HG03469 (cell line): ENCODE measurements at regions not wholly inside any gene's neighbourhood (a gene's known extent, or its start where the extent isn't known, plus 50 kb on each side); places are given as distances from the start of the nearest gene placed in this dataset.
"Not testable (repeated sequence)": the region's sequence is repeated elsewhere in the genome, so short reads cannot be mapped to it uniquely, and the experiment has no call there.

Experiments
- ATAC-seq: cut with Tn5 transposase; IDR thresholded peaks from one replicate; pipeline ENCODE4 v1.9.1; 2021; ENCODE audit warnings: mild to moderate bottlenecking, moderate library complexity, moderate number of reproducible peaks; ENCODE audit not compliant: unreplicated experiment

DNA sequence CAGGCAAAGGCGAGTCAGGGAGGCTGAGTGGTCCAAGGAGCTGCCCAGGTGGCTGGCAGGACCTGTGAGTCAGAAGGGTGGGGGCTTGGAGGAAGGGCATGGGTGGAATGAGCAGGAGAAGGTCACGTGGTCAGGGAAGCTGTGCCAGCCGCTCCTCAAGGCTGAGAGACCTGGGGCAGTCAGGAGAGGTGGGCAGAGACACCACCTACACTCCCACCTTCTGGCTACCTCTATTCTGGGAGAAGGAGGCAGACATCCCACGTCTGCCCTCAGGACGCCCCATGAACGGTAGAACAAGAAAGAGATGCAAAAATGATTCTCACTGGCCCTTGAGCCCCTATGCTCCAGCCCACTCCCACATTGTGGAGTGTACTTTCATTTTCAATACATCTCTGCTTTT, 151.8 kb upstream of the RAB4A start:
- ATAC-seq, result no peak

DNA sequence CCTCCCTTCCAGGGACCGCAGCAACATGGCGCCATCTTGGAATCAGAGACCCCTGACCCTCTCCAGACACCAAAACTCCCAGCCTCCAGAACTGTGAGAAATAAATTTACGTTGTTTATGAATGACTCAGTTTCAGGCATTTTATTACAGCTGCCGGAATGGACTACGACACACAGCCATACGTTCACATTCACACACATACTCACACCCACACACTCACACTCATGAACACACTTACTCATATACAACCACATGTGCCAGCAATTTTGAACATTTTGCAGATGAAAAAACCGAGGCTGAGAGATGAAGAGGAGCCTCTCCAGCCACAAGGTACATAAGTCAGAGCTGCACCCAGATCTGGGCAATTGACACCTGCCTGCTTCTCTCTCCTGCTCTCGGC, 151.0 kb upstream of the RAB4A start:
- no peak for ATAC-seq

DNA sequence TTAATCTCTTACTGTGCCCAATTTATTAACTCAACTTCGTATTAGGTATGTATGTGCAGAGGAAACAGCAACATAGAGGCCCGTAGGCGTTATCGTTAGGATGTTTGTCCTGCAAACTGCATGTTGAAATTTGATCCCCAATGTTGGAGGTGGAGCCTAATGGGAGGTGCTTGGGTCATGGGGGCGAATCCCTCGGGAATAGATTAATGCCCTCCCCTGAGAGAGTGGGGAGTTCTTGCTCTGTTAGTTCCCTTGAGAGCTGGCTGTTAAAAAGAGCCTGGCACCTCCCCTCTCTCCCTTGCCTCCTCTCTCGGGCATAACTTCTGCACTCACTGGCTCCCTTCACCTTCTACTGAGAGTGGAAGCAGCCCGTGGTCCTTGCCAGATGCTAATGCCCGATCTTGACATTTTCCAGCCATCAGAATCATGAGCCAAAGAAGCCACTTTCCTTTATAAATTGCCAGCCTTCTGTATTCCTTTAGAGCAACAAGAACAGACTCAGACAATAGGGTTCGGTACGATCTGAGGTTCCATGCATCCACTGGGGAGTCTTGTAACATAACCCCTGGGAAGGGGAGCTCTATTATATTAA, 149.0 kb upstream of the RAB4A start:
- ATAC-seq, result no peak

DNA sequence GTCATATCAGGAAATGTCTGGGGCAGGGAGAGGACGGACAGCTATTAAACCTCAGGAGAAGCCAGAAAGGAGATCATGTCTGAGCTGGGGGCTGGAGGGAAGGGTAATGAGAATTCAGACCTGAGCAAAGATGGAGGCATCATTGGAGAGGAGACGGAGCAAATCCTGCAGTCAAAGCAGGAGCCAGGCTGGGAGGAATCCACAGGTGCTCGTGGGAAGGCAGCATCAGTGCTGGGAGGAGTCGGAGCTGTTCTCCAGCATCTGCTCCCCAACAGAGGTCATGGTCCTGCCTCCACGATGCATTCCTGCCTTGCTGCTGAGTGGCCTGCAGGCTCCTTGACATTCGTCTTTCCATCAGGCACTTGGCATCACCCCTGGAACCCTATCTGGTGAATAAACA, 148.3 kb upstream of the RAB4A start:
- ATAC-seq, result no peak

DNA sequence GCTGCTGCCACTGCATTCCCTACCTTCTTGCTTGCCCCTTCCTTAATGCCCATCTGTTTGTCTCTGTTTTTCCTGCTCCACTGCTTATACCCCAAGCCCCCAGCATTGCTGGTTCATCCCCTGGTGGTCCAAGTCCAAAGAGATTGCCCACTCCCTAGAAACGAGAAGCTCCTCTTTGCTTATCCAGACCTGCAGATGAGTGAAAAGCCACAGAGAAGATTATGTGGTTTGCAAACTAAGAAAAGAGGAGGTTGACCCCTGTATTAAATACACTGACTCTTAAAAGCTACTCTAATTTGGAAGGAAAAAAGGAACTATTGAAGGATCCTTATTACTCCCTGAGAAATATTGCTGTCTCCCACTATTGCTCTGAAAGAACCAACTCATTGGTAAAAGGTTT, 146.8 kb upstream of the RAB4A start:
- ATAC-seq, result no peak

DNA sequence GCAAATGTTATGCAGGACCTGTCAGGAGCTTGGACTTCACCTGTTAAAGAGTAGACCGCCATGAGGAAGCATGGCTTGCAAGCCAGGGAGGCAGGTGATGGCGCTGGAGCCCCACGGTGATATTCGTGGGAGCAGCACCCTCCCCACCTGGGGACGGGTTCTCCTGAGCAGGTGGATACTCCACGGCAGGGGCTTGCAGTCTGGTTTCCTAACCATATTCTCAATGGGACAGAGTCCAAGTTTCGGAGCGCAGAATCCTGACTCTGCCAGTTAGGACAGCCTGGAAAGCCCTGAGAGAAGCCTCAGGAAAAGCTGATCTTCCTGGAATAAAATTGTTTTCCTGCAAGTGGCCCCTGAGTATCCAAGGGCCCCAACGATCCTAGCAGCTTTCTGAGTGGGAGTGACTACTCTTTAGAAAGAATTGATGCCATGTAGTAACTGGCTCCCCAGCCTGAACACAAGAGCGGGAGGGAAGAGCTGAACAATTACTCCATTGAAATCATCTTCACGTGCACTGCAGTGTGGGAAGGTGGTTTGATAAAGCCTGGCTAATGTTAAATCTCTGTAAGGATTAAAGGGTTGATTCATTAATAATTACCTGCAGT, 146.3 kb upstream of the RAB4A start:
- no peak for ATAC-seq

DNA sequence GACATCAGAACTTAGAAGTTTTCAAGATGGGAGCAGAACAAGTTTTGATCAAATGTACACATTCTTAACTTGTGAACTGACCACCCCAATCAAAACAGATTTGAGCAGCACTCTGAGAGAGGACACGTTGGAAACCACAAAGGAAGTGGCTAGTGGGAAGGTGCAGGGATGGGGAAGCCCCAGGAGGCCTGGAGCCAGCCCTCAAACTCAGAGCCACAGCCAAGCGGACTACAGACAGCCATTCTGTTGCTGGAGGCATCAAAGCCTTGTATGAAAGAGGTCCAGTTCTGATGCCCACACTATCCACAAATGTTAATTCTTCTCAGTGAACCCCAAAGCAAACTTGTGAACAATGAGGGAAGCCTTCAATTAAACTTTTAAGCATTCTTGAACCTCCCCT, 143.6 kb upstream of the RAB4A start:
- ATAC-seq, result no peak

DNA sequence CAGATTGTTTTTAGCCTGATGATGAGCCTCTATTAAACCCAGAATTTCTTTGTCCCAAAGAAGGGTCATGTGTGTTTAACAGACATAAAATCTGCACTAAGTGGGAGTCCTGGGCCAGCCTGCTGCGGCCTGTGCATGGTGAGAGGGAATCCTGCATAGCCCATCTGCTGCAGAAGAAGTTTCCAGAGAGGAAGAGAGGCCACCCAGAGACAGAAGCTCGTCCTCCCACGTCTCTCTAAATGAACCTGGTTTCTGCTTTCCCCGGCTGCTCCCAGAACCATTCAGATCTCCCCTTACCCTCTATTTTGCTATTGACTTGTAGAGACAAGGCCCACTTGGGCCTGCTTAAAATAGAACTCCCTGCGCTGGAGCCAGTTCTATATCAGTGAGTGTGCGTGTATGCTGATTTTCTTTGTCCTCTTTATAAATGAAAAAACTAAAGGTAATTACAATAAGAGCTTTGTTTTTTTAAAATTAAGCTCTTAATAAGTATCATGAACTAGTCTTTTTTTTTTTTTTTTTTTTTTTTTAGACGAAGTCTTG, 142.8 kb upstream of the RAB4A start:
- ATAC-seq, result no peak

DNA sequence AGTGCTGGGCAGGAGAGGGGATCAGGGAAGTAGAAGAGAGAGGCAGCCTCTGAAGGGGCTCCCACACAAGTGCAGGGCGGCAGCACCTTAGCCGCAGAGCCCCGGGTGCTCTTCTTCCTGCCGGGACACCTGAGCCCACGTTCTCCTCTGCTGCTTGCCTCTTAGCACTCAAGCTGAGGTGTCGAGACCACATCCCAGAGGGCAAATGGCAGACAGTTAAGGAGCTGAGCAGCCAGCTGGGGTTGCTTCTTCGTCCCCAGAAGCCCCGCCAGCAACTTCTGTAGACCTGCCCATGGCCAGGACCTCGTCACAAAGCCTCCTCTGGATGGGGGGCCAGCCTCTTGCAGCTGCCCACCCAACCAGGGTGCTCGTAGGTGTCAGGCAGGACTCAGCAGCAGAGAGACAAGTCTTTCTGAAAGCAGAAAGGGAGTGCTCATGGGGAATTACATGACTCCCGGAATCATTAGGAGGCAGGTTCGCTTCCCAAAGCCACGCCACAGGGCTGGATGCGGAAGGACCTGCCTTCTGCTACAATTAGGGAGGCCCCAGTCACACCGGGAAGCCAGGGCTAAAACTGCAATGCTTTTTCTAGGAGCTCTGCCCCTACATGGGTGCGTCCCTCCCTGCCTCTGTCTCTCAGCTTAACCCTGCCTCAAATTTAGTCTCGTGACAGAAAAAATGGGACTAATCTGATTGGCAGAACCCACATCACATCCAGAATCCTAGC, 141.4 kb upstream of the RAB4A start:
- no peak for ATAC-seq

DNA sequence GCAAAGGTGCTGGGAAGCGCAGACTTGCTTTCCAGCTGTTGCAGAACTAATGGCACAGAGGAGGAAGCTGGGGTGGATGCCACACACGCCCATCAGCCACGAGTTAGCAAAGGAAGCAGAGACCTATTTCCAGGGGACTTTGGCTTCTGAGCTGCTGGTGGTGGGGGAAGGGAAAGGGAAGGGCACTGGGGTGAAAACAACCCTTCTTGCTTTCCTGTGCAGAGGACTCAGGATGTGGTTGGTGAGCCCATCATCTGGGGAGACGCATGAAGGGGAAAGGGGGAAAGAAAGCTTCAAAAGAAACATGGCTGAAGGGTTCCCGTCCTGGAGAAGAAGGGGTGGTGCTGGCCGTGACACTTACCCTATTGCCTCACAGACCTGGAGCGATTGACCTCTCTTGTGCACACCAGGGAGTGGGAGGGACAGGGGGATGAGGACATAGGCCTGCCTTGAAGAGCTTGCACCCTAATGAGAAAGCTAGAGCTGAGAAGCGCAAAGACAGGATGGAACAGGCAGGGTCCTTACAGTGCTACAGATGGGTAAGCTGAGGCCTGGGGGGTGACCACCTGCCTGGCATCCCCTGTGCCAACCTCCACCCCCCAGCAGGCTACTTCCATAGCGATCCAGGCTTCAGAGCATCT, 140.8 kb upstream of the RAB4A start:
- no peak for ATAC-seq

DNA sequence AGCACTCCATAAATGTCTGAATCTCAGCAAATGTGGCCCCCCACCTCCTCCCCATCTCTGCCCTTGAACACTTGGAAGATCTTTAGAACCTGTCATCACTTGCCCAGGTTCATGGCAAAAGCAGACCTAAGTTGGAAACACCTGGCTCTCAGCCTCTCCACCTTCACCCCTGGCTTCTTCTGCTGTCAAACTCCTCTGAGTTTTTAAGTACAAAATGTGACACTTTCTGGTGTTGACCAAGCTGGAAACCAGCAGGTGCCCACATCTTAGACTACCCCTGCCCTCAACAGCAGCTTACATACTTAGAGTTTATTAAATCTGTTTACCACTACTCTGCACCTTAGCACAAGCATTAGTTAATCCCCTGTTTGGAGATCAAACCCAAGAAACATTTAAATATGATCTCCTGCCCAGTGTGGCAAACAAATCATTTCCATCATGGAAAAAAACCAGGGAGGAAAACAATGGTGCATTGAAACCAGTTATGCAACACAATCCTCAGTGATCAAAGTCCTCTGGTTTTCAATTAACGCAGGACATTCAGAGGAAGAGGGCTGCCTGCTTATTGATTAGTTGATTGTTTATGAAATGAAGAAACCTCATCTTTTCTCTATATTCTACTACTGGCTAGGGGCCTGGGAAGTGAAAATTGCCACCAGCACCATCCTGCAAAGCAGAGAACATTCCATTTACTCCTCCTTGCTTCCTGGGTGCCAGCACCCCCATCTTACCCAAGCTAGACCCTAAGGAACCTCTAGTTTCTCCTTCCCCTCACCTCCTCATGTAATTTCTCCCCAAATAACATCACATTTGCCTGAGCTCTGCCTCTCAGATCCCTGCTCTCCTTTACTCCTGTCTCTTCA, 139.4 kb upstream of the RAB4A start:
- ATAC-seq, result no peak

DNA sequence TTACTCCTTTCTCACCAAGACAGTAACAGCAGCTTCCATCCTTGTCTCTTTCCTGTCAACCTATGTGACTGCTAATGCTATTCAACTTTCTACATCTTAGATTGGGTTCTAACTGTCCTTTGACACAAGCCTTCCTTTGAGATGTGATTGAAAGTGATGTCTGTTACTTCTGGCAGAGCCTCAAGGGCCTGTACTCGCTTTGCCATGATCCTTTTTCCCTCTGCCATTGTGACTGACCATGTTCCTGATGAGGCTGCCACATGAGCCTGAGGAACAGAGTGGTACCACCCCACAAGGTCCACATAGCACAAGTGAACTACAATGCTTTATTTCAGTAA, 138.8 kb upstream of the RAB4A start:
- ATAC-seq, result no peak

DNA sequence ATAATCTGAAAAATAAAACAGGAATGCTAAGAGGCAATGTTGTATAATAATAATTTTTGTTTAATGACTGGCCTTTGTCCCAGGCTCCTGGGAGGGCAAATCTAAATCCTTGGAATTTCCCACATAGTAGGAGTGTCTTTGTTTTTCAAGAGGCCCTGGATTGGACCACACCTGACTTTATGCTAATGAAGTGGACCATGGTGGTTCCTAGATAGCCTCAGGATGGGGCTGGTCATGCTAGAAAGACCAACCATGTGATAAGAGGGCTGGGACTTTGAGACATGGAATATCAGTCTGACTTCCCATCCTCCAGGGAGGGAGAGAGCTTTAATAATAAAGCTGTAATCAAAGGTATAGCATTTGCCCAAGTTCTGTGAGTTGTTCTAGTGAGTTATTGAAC, 138.2 kb upstream of the RAB4A start:
- no peak for ATAC-seq

DNA sequence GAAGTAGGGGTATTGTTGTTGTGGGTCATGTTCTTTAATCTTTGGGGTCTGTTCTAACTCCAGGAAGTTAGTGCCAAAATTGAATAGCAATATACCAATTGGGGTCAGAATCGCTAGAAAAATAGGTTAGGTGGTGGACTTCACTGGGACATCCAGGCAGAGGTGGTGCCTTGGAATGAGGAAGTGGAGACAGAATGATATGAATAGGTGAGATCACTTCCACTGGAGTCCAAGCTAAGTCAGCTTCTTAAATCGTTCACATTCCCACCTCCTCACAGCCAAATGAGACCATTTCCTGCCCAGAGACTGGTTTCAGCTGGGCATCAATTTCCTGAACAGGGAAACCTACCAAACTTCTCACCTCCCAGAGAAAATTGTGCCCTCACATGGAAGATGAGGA, 137.8 kb upstream of the RAB4A start:
- ATAC-seq, result no peak

DNA sequence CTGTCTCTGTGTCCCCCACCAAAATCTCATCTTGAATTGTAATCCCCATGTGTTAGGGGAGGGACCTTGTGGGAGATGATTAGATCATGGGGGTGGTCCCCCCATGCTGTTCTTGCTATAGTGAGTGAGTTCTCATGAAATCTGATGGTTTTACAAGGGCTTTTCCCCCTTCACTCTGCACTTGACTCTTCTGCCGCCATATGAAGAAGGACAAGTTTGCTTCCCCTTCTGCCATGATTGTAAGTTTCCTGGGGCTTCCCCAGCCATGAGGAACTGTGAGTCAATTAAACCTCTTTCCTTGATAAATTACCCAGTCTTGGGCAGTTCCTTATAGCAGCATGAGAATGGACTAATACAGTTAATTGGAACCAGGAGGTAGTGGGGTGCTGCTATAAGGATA, 137.1 kb upstream of the RAB4A start:
- no peak for ATAC-seq

DNA sequence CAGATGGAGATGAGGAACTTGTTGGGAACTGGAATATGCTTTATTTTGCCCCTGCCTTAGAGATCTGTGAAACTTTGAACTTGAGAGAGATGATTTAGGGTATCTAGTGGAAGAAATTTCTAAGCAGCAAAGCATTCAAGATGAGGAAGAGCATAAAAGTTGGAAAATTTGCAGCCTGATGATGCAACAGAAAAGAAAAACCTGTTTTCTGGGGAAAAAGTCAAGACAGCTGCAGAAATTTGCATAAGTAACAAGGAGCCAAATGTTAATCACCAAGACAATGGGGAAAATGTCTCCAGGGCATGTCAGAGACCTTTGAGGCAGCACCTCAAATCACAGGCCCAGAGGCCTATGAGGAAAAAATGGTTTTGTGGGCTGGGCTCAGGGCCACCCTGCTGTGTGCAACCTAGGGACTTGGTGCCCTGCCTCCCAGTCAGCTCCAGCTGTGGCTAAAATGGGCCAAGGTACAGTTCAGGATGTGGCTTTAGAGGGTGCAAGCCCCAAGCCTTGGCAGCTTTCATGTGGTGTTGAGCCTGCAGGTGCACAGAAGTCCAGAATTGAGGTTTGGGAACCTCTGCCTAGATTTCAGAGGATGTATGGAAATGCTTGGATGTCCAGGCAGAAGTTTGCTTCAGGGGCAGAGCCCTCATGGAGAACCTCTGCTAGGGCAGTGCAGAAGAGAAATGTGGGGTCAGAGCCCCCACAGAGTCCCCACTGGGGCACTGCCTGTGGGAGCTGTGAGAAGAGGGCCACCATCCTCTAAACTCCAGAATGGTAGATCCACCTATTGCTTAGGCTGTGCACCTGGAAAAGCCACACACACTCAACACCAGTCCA, 136.3 kb upstream of the RAB4A start:
- not testable (repeated sequence) for ATAC-seq

DNA sequence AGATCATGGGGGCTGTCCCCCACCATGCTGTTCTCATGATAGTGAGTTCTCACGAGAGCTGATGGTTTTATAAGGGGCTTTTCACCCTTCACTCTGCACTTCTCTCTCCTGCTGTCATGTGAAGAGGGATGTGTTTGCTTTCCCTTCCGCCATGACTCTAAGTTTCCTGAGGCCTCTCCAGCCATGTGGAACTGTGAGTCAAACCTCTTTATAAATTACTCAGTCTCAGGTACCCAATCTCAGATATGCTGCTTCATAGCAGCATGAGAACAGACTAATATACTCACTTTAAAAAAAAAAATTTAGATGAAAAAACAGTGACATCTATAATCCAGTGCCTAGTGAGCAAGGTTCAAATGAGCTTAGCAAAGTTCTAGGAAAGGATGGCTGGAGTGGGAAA, 135.1 kb upstream of the RAB4A start:
- no peak for ATAC-seq

DNA sequence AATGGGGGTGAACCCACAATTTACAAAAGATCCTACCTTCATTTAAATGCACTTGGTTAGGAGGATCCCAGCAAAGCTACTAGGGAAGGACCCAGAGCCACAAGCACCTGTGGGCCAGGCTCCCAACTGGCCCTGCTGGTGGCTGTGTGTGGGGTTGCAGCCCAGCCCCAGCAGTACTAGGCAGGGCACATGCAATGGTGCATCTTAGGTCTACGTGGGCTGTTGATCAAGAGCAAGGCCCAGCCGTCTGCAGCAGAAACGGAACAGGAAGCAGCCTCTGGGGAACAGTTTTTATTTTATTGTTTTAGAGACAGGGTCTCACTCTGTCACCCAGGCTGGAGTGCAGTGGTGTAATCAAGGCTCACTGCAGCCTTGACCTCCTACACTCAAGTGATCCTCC, 134.1 kb upstream of the RAB4A start:
- no peak for ATAC-seq

DNA sequence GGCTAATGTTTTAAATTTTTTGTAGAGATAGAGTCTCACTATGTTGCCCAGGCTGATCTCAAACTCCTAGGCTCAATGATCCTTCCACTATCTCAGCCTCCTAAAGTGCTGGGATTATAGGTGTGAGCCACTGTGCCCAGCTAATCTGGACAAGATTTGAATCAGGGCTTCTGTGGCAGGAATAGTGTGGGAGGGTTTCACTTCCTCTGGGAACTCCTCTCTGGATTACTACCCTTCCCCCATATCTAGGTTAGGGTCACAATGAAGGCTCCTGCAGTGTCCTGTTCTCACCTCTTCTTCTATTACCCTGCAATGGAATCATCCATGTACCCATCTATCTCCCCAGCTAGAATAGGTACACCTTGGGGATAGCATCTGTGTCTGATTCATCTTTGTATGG, 133.6 kb upstream of the RAB4A start:
- ATAC-seq, result no peak

DNA sequence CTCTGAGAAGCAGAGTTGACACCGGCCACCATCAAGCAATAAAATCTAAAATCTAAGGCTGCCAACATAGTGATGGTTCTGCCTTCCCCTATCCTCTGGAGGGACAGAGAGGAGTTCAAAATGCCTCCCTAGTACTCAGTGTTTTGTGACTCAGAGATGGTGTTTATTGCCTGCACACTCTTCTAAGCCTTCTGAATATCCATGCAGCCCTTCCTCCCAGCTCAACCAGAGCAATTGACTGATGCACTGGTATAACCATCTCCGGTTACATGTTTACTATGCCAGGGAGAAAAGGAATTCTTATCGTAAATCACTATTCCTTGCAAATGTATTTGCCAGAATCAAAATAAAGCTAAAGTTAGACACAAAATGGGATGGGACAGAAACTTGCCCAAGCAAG, 132.9 kb upstream of the RAB4A start:
- ATAC-seq, result no peak
